ENCODE measurements at regions not wholly inside any gene's neighbourhood (a gene's known extent, or its start where the extent isn't known, plus 50 kb on each side); places are given as distances from the start of the nearest gene placed in this dataset.

- no peak overlapping the region for H3K4me3 ChIP-seq (ENCODE audit: low read depth, low read length)
- TF ChIP-seq MYC (IDR thresholded peaks at IDR 0.05; ENCODE audit: low read depth, low read length) (no peak), POLR2A (IDR thresholded peaks at IDR 0.05; ENCODE audit: extremely low read depth, insufficient read length) (no peak), MAX (IDR thresholded peaks at IDR 0.05; ENCODE audit: low read depth, low read length) (no peak), CTCF (IDR thresholded peaks at IDR 0.05; ENCODE audit: low read depth, low read length) (no peak)
- peak; percentile 0 for DNase-seq (ENCODE audit: low read depth)
Measured at GRCh38 chrX:82141942-82142341, 940.0 kb downstream of the SH3BGRL start.

DNA sequence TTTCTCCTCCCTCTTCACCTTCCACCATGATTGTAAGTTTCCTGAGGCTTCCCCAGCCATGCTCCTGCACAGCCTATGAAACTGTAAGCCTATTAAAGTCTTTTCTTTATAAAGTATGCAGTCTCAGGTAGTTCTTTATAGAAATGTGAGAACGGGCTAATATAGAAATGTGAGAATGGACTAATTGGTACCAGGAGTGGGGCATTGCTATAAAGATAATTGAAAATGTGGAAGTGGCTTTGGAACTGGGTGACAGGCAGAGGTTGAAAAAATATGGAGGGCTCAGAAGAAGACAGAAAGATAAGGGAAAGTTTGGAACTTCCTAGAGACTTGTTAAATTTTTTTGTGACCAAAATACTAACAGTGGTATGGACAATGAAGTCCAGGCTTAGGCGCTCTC lies 959.3 kb downstream of the SH3BGRL start:
- DNase-seq (ENCODE audit: low read depth), result no peak

GRCh38 chrX:82163701-82164100 lies 961.8 kb downstream of the SH3BGRL start:
- TF ChIP-seq CTCF (IDR thresholded peaks at IDR 0.05; ENCODE audit: low read depth, low read length), result no peak
- TF ChIP-seq MAX (IDR thresholded peaks at IDR 0.05; ENCODE audit: low read depth, low read length), result no peak
- TF ChIP-seq MYC (IDR thresholded peaks at IDR 0.05; ENCODE audit: low read depth, low read length), result no peak
- no peak for TF ChIP-seq POLR2A (IDR thresholded peaks at IDR 0.05; ENCODE audit: extremely low read depth, insufficient read length)
- DNase-seq (ENCODE audit: low read depth), result no peak
- H3K4me3 ChIP-seq (ENCODE audit: low read depth, low read length), result no peak overlapping the region

More for the DNA sequence above, 959.3 kb downstream of the SH3BGRL start:
- no peak overlapping the region for H3K4me3 ChIP-seq (ENCODE audit: low read depth, low read length)
- TF ChIP-seq MYC (IDR thresholded peaks at IDR 0.05; ENCODE audit: low read depth, low read length) (no peak), CTCF (IDR thresholded peaks at IDR 0.05; ENCODE audit: low read depth, low read length) (no peak), MAX (IDR thresholded peaks at IDR 0.05; ENCODE audit: low read depth, low read length) (no peak), POLR2A (IDR thresholded peaks at IDR 0.05; ENCODE audit: extremely low read depth, insufficient read length) (no peak)

DNA sequence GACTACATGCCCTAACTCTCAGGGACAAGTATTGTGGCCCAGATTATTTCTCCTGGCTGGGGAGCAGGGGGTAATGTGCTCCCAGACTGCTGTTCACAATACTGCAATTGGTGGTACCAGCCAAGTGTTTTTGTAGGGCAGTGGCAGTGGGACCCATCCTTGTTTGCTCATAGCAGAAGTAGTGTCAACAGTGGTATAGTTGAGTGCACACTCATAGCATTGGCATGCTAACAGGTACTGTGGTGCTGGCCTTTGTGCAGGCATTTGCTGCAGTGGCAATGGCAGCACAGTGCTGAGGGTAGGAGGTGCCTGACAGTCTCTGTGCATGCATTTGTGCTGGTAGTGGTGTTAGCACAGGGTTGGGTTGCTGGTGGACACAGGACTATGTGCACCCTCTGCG lies 995.0 kb downstream of the SH3BGRL start:
- TF ChIP-seq MYC (IDR thresholded peaks at IDR 0.05; ENCODE audit: low read depth, low read length), result no peak
- TF ChIP-seq MAX (IDR thresholded peaks at IDR 0.05; ENCODE audit: low read depth, low read length), result no peak
- TF ChIP-seq POLR2A (IDR thresholded peaks at IDR 0.05; ENCODE audit: extremely low read depth, insufficient read length), result no peak
- TF ChIP-seq CTCF (IDR thresholded peaks at IDR 0.05; ENCODE audit: low read depth, low read length), result no peak
- H3K4me3 ChIP-seq (ENCODE audit: low read depth, low read length), result no peak overlapping the region
- no peak for DNase-seq (ENCODE audit: low read depth)

DNA sequence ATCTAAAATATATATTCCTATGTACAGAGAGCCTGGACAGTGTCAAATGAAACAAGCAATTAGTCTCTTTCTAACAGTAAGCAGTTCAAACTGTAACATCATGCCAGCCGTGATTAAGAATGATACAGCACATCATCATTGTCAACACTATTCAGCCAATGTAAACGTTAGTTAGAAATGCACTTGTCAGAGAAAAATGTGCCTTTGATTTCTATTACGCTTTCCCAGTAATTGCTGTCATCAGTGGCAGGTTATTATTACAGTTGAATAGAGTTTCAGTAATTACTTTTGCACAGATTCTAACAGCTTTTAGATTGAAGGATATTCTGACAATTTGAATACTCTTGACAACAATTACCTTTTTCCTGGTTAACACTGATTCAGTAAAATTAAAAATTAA lies 1007.1 kb downstream of the SH3BGRL start:
- no peak overlapping the region for H3K4me3 ChIP-seq (ENCODE audit: low read depth, low read length)
- DNase-seq (ENCODE audit: low read depth), result no peak
- TF ChIP-seq POLR2A (IDR thresholded peaks at IDR 0.05; ENCODE audit: extremely low read depth, insufficient read length) (no peak), MAX (IDR thresholded peaks at IDR 0.05; ENCODE audit: low read depth, low read length) (no peak)

GRCh38 chrX:82218361-82218760 lies 1016.5 kb downstream of the SH3BGRL start:
- no peak overlapping the region for H3K4me3 ChIP-seq (ENCODE audit: low read depth, low read length)
- DNase-seq (ENCODE audit: low read depth), result peak; percentile 72
- no peak for TF ChIP-seq CTCF (IDR thresholded peaks at IDR 0.05; ENCODE audit: low read depth, low read length)
- no peak for TF ChIP-seq MYC (IDR thresholded peaks at IDR 0.05; ENCODE audit: low read depth, low read length)
- TF ChIP-seq POLR2A (IDR thresholded peaks at IDR 0.05; ENCODE audit: extremely low read depth, insufficient read length), result no peak
- TF ChIP-seq MAX (IDR thresholded peaks at IDR 0.05; ENCODE audit: low read depth, low read length), result peak; percentile 56
